GM19025 (cell line): ENCODE measurements at regions not wholly inside any gene's neighbourhood (a gene's known extent, or its start where the extent isn't known, plus 50 kb on each side); places are given as distances from the start of the nearest gene placed in this dataset.
A peak's percentile ranks its signal among the peaks of the same experiment; 100 is the strongest.

Source experiments
- ATAC-seq: cut with Tn5 transposase; IDR thresholded peaks from one replicate; pipeline ENCODE4 v1.9.1; 2021; ENCODE audit warnings: mild to moderate bottlenecking, low read depth, moderate library complexity; ENCODE audit not compliant: unreplicated experiment

DNA sequence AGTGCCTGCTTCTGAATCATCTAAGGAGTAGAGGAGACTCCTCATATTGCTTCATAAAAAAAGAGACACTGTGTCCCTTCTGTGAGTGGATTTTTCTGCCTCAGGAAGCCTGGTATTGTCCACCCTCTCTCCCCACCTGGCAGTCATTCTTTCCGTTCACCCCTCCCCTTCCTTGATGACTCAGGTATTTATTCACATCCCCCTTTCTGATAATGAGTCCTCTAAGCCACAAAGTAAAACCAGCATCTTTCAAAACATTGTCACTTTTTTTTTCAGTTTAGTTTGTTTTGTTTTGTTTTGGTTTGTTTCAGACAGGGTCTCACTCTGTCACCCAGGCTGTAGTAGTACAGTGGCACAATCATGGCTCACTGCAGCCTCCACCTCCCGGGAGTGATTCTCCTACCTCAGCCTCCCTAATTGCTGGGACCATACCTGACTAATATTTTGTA lies 65.2 kb upstream of the UBE2E1 start:
- ATAC-seq: peak; percentile 64

DNA sequence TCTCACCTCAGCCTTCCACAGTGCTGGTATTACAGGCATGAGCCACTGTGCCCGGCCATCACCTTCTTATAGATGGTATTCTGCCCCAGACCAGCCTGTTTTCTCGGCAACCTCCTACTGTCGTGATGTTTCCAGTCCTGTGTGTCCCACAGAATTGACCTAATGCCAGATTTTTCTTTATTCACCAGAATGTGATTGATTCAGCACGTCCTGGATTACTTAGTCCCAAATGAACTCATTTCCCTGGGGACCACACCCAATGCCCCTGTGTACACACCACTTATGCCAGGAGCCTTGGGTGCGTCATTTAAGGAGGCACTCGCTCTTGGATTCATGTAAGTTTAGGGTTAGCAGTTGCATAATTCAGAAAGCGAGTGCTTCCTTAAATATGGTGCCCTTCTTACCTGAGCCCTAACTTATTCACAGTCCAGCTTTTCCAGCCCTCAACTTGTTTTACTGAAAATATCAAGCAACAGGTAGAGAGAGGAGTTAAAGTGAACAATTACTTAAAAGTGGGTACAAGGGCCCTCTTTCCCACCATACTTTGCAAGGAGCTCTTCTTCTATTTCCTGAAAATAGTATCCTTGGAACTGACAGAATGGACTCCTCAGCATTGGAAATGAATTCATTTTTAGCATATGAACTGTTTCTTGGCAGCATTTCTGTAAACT lies 64.6 kb upstream of the UBE2E1 start:
- no peak for ATAC-seq

DNA sequence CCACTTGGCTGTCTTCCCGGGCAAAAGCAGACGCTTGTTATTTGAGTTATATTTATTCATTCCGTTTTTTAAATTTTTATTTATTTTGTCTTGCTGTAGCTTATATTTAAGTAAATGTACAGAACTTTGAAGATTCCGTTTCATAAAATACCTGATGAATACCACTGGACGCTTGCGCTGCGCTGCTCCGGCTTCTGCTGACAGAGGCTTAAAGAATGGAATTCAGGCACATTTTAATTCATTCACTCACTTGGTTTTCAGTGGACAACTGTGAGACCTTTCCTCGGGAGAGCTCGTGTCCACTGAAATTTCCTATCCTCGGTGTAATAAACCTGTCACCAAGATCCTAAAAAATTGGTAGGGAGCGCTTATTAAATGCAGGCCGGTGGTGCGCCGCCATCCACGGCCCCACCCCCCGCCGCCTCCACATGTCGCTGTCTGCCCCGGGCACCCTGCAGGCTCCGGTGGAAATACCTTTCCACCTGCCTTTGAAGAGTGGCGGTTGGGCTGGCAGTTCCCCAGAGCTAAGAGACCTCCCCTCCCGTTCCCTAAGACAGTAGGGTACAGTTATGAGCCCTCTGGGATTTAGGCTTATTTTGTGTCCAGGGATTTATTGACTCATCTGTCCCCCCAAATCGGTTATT lies 62.5 kb upstream of the UBE2E1 start:
- ATAC-seq: no peak

DNA sequence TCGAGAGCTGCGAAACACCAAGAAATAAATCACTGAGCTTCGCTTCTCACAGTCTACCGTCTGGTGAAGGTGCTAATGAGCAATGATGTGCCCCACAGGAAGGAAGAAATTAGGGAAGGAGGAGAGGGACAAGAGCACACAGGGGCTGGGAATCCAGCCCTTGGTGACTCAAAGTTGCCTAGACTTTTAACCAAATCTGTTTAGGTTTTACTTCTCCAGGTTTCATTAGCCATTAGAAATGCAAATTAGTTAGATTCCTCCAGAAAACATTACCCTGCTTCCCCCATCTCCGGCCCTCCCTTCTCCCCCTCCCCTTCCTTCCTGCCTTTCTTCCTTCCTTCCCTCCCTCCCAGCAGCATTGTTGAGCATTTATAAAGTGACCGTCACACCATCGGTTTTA lies 59.3 kb upstream of the UBE2E1 start:
- ATAC-seq: no peak

DNA sequence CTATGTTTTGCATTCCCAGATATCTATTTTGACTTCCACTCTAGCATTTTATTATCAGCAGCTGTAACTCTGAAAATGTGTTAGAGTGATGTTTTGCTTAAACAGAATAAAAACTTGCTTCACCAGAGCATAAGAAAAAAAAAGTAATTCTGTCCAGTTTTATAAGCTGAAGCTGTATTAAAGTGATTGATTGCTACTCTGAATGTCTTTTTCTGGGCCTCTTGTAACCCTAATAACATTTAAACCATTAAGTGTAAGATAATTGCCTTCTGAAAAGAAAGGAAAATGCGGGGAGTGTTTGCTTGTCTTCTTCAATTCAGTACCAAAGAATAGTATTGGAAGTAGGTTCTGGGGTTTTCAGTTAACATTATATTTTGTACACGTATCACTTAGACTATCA lies 57.9 kb upstream of the UBE2E1 start:
- ATAC-seq: no peak

DNA sequence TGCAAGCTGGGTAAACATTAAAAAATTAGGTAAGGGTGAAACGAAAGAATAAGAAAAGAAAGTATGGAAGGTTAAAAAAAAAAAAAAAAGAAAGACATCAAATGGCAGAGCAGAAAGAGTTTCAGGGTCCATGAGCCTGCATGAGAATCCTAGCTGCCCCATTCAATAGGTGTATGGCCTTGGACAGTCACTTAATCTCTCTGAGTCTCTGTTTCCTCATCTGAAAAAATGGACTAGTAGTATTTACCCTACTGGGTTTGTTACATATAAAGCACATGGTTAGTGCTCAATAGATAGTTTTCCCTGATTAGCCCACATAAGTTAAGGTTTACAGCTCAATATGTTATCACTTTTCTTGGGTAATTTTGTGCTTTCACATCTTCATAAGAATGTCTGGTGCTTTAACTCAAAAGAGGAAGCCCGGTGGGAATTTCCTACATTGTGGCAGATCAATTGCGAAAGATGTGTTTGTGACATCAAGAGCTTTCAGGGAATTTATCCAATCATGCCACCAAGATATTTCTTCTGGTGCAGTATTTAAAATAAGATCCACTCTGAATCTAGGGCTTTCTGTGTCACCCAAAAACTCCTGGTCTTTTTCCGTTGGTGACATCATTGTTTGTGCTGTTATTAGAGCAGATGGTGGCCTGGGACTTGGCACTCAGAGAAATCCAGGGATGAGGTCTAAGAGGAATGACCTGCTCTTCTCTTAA lies 57.2 kb upstream of the UBE2E1 start:
- ATAC-seq: no peak

DNA sequence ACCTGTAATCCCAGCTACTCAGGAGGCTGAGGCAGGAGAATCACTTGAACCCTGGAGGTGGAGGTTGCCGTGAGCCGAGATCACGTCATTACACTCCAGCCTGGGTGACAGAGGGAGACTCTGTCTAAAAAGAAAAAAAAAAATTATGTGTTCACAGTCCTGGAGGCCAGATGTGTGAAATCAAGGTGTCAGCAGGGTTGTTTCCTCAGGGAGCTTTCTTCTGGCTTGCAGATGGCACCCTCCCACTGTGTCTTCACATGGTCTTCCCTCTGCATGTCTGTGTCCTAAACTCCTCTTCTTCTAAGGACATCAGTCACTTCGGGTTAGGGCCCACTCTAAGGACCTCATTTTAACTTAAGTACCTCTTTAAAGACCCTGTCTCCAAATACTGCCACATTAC lies 56.1 kb upstream of the UBE2E1 start:
- no peak for ATAC-seq

DNA sequence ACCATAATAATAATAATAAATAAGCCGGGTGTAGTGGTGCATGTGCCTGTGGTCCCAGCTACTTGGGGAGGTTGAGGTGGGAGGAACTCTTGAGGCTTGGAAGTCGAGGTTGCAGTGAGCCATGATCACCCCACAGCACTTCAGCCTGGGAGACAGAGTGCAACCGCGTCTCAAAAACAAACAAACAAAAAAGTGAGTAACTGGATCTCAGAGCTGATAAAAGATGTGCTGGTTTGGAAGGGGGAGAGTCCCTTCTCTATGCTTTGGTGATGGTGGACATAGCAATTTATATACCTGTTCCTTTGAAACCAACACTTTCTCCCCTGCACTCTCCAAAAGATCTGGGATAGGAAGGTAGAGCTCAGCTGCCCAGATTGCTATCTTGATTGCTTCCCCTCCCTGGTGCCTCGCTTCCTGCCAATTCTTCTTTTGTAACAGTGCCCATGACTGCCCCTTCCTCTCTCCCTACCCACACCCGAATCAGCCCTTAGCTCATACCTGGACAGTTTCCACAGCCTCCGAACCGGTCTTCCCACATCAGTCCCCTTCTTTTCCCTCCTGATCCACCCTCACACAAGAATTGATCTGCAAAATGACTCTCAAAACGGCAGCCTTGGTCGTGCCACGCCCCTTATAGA lies 55.1 kb upstream of the UBE2E1 start:
- ATAC-seq: no peak

DNA sequence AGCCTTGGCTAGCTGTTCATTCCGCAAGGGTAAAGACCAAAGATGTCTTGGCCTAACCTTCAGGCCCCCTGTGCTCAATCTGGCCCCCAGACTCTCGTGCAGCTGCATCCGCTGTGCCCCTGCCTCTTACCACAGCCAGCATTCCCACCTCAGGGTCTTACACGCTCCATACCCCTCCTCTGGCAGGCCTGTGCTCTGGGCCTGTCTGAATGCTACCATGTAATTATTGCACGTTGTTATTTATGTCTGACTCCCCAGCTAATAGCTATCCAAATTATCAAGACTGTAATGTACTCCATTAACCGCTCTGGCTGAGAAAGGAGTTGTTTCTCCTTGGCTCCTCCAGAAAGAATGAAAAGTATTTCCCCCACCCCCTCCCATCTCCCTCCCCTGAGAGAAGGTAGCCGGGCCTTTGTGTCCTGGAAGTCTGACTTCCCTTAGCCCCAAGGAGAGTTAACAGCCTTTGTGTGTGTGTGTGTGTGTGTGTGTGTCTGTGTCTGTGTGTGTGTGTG lies 54.5 kb upstream of the UBE2E1 start:
- ATAC-seq: no peak

DNA sequence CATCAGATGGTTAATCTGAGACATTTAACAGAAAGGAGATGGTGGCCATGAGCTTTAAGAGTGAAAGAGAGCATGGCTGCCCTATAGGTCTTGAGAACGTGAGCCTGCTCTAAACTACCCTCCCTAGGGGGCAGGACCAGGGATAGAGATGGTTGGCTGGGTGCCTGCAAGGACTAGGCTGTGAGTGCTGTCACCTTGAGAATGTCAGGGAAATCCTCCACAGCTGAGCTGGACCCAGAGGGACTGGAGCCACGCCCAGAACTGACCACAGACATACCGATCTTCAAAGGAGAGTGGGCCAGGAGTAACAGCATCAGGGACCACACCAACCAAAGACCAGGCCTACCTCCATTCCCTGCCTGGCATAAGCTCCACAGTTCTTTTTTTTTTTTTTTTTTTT lies 53.6 kb upstream of the UBE2E1 start:
- ATAC-seq: no peak

DNA sequence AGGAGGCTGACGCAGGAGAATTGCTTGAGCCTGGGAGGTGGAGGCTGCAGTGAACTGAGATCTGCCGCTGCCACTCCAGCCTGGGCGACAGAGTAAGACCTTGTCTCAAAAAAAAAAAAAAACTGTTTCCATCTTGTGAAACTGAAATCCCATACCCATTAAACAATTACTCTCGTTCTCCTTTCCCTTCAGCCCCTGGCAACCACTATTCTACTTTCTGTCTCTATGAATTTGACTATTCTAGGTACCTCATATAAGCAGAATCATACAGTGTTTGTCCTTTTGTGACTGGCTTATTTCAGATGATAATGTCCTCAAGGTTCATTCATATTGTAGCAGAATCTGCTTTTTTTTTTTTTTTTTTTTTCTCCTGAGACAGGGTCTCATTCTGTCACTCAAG lies 51.5 kb upstream of the UBE2E1 start:
- ATAC-seq: no peak
